ENCODE measurements at regions not wholly inside any gene's neighbourhood (a gene's known extent, or its start where the extent isn't known, plus 50 kb on each side); places are given as distances from the start of the nearest gene placed in this dataset.

DNA sequence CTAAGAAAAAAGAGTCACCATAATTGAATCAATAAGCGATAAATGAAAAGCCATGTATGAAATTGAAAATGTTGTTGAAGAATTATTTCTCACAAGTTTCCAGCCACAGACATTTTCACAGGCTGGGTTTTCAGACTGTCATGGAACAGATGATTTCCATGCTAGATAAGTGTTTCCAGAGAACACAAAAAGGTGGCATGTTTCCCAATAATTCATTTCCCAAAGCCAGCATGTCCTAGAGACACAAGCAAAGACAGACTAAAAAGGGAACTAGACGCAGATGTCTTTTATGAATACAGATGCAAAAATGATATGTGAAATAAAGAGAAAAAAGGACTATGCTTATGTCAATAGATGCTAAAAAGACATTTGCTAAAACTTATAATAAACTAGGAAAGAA, 255.1 kb downstream of the EIPR1 start:
- TF ChIP-seq, protein P1, sequence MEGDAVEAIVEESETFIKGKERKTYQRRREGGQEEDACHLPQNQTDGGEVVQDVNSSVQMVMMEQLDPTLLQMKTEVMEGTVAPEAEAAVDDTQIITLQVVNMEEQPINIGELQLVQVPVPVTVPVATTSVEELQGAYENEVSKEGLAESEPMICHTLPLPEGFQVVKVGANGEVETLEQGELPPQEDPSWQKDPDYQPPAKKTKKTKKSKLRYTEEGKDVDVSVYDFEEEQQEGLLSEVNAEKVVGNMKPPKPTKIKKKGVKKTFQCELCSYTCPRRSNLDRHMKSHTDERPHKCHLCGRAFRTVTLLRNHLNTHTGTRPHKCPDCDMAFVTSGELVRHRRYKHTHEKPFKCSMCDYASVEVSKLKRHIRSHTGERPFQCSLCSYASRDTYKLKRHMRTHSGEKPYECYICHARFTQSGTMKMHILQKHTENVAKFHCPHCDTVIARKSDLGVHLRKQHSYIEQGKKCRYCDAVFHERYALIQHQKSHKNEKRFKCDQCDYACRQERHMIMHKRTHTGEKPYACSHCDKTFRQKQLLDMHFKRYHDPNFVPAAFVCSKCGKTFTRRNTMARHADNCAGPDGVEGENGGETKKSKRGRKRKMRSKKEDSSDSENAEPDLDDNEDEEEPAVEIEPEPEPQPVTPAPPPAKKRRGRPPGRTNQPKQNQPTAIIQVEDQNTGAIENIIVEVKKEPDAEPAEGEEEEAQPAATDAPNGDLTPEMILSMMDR (IDR thresholded peaks at IDR 0.05): no peak
- TF ChIP-seq POLR2A (IDR thresholded peaks at IDR 0.05; ENCODE audit: low read depth) (no peak), POLR2AphosphoS5 (IDR thresholded peaks at IDR 0.05) (no peak), EP300 (IDR thresholded peaks at IDR 0.05) (no peak)
